Pancreas (tissue), 10 donors: ENCODE measurements at regions not wholly inside any gene's neighbourhood (a gene's known extent, or its start where the extent isn't known, plus 50 kb on each side); places are given as distances from the start of the nearest gene placed in this dataset.
"Not testable (repeated sequence)": the region's sequence is repeated elsewhere in the genome, so short reads cannot be mapped to it uniquely, and the experiment has no call there.

Source experiments
- ATAC-seq, 4 donors: fragments of 200-7000 bp; cut with Tn5 transposase; one replicate each; pipeline versions ENCODE4 v1.8.0 to v1.9.1; 2020; ENCODE audit warnings: mild to moderate bottlenecking in 4 of 4, moderate library complexity in 4 of 4
- DNase-seq, 6 donors: peaks; one replicate each; pipeline ENCODE4 v3.0.0-alpha.2; 2020
- FAIRE-seq: peaks from 2 replicates; lab custom pipeline; 2012; peaks lifted over from hg19 to GRCh38; lab: Jason Lieb, UNC
- H3K27ac ChIP-seq, 4 donors: fragments of 200-600 bp; sonication (generic); 1 replicate in 3 of 4; 2 replicates in 1 of 4; pipeline versions ENCODE4 v1.5.0 to v1.8.0; 2020
- H3K27me3 ChIP-seq, 4 donors: fragments of 200-600 bp; one replicate each; pipeline ENCODE4 v1.8.0; 2021
- H3K36me3 ChIP-seq, 3 donors: fragments of 200-600 bp; sonication (generic) in 1 of 3; one replicate each; pipeline versions ENCODE4 v1.5.0 to v1.8.0; 2020 to 2021
- H3K4me1 ChIP-seq, 3 donors: fragments of 200-600 bp; one replicate each; pipeline ENCODE4 v1.8.0; 2021
- H3K4me3 ChIP-seq, 4 donors: fragments of 200-600 bp; sonication (generic) in 2 of 4; one replicate each; pipeline versions ENCODE4 v1.5.0 to v1.8.0; 2020 to 2021
- H3K9me3 ChIP-seq, 4 donors: fragments of 200-600 bp; one replicate each; pipeline ENCODE4 v1.8.0; 2021
- CTCF ChIP-seq, 4 donors: fragments of 200-600 bp; sonication (generic) in 3 of 4; IDR thresholded peaks; one replicate each; pipeline versions ENCODE4 v1.5.0 to v1.8.0; 2021; ENCODE audit warnings: antibody characterized with exemption in 4 of 4
- WGBS, 2 donors: extraction: QIAGEN DNeasy Blood & Tissue Kit; methylation state at CpG; one replicate each; pipeline ENCODE4 v1.1.7; 2013; 5-methylcytosine and 5-hydroxymethylcytosine counted together
- intact Hi-C, 3 donors: fragments of 100-400 bp; cut with DNase I; formaldehyde crosslinking; loops; one replicate each; pipeline versions ENCODE4 v1.11.1 to v1.14.2; 2022
- donor health status: healthy with polysubstance abuse.
- donor health status: DM: no; HTN: no; CAD: no; lungs with moderate emphysema.
- donor health status: DM: no; HTN: no; CAD: no.
- donor health status: control.
- donor health status: control.
- donor health status: Bipolar disorder and iron deficiency.
- donor health status: DM: yes; HTN: yes; CAD: no.
- donor health status: DM: no; HTN: no; CAD: no.
- donor health status: DM: no; HTN: no; CAD: no.
- donor health status: DM: yes; HTN: yes; CAD: no.

- Histone ChIP-seq H3K36me3 (no peaks in the 10 kb centered on the region), H3K4me3 (no peak overlapping the region), H3K4me1 (no peaks in the 10 kb centered on the region), H3K27ac (no peak overlapping the region), H3K27me3 (no peaks in the 10 kb centered on the region), H3K9me3 (no peaks in the 10 kb centered on the region)
- no peak for TF ChIP-seq CTCF (IDR thresholded peaks at IDR 0.05)
- DNase-seq, result no peak
- ATAC-seq, result no peak
- 46 to 53% methylated on average over 5 of the region's 5 CpGs for WGBS, 2 donors
- intact Hi-C loops, result no loop called here
- FAIRE-seq, result no peak
These were observed 108.1 kb upstream of the HAO2 start for GRCh38 chr1:119260506-119260905.

- DNase-seq (no peak), ATAC-seq (no peak), FAIRE-seq (no peak)
- Histone ChIP-seq H3K27ac (no peak overlapping the region), H3K4me1 (no peaks in the 10 kb centered on the region), H3K36me3 (no peaks in the 10 kb centered on the region), H3K9me3 (no peaks in the 10 kb centered on the region), H3K27me3 (no peaks in the 10 kb centered on the region), H3K4me3 (no peak overlapping the region)
- no peak for TF ChIP-seq CTCF (IDR thresholded peaks at IDR 0.05)
- 20 to 22% methylated on average over 1 of the region's 1 CpG for WGBS, 2 donors
- intact Hi-C loops, result no loop called here
These were observed 102.2 kb upstream of the HAO2 start for GRCh38 chr1:119266386-119266785.

GRCh38 chr1:119266858-119267257 lies 101.7 kb upstream of the HAO2 start:
- WGBS, 2 donors, result 80 to 82% methylated on average over 3 of the region's 3 CpGs
- no peaks in the 10 kb centered on the region for H3K27me3 ChIP-seq
- DNase-seq (no peak), FAIRE-seq (no peak), ATAC-seq (no peak)
- no peaks in the 10 kb centered on the region for H3K36me3 ChIP-seq
- no peak for TF ChIP-seq CTCF (IDR thresholded peaks at IDR 0.05)
- no peak overlapping the region for H3K27ac ChIP-seq
- no peak overlapping the region for H3K4me3 ChIP-seq
- no peaks in the 10 kb centered on the region for H3K4me1 ChIP-seq
- intact Hi-C loops, result no loop called here
- no peaks in the 10 kb centered on the region for H3K9me3 ChIP-seq

DNA sequence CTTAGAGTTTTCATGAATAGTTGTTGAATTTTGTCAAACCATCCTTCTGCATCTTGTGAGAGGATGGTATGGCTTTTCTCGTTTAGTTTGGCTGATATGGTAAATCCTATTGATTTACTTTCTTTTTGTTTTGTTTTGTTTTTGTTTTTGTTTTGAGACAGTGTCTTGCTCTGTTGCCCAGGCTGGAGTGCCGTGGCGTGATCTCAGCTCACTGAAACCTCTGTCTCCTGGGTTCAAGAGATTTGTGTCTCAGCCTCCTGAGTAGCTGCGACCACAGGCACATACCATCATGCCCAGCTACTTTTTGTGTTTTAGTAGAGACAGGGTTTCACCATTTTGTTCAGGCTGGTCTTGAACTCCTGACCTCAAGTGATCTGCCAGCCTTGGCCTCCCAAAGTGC lies 101.3 kb upstream of the HAO2 start:
- H3K27ac ChIP-seq, FAIRE-seq, DNase-seq, H3K4me3 ChIP-seq, H3K27me3 ChIP-seq, intact Hi-C loops, ATAC-seq, H3K9me3 ChIP-seq, H3K36me3 ChIP-seq, H3K4me1 ChIP-seq: not testable (repeated sequence)
- WGBS, 2 donors, result 90 to 94% methylated on average over 4 of the region's 4 CpGs

DNA sequence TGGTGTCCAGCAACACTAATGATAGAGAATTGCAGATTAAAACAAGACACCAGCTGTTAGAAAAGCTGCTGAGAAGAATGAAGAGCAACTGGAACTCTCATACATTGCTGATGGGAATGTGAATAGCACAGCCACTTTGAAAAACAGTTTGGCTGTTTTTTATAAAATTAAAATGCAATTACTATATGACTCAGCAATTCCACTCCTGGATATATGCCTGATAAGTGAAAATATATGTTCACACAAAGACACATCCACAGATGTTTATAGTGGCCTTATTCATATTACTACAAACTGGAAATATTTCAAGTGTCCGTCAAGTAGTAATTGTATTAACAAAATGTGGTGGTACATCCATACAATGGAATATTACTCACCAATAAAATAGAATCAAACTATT lies 99.7 kb upstream of the HAO2 start:
- no peak for TF ChIP-seq CTCF (IDR thresholded peaks at IDR 0.05)
- DNase-seq (no peak), ATAC-seq (no peak), FAIRE-seq (no peak)
- Histone ChIP-seq H3K27ac (no peak overlapping the region), H3K4me3 (no peak overlapping the region), H3K9me3 (no peaks in the 10 kb centered on the region), H3K4me1 (no peaks in the 10 kb centered on the region), H3K36me3 (no peaks in the 10 kb centered on the region), H3K27me3 (no peaks in the 10 kb centered on the region)
- WGBS, 2 donors, result 92 to 94% methylated on average over 1 of the region's 1 CpG
- intact Hi-C loops, result no loop called here
